ENCODE measurements at regions not wholly inside any gene's neighbourhood (a gene's known extent, or its start where the extent isn't known, plus 50 kb on each side); places are given as distances from the start of the nearest gene placed in this dataset.
A peak's percentile ranks its signal among the peaks of the same experiment; 100 is the strongest.

DNA sequence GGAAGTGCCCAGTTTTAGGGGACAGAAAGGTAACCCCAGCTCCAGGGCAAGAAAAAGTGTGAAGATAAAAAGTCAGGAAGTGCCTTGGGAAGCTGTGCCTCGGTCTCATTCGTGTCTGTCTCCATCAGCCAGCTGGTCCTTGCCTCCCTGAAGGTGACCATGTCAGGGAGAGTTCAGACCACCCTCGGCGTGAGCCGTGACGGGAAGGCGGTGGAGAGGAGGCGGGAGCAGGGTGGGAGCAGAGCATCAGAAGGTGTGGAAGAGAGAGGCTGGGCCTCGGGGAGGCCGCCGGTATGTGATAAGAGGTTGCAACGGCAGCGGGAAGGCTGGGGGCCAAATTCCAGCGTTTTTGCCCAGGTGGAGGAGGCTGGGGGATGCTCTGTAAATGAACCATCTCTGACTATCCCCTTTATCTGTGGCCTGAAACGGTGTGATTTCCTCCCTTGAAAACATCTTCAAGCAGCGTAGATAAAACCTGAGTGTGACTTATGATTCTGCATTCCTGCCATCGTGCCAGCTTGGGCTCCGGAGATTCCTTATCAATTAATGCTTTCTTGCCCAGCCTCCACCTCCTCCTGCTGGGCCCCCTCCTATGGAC lies 251.8 kb downstream of the IRF8 start:
- Mint-ChIP-seq H3K4me3 (no peak overlapping the region), H3K4me1 (no peaks in the 10 kb centered on the region), H3K27ac (peak overlapping the region; percentile 17), H3K9me3 (no peaks in the 10 kb centered on the region), H3K27me3 (ENCODE audit: insufficient read depth) (peaks cover 9% of the 10 kb centered on the region), H3K36me3 (ENCODE audit: low read depth) (no peaks in the 10 kb centered on the region)
- Histone ChIP-seq H3K27me3 (ENCODE audit: control insufficient read depth, insufficient read depth, low read length, poor library complexity, severe bottlenecking) (peaks cover 4% of the 10 kb centered on the region), H3K36me3 (ENCODE audit: control insufficient read depth, insufficient read depth, low read length) (no peaks in the 10 kb centered on the region), H3K4me1 (ENCODE audit: control insufficient read depth, insufficient read depth, low read length) (no peaks in the 10 kb centered on the region), H3K9me3 (ENCODE audit: control insufficient read depth, low read length) (no peaks in the 10 kb centered on the region), H3K27ac (ENCODE audit: low read depth, low read length) (no peak overlapping the region), H3K9ac (ENCODE audit: extremely low read depth, low read length, poor library complexity, severe bottlenecking) (no peak overlapping the region), H3K4me3 (ENCODE audit: low read length) (no peak overlapping the region)
- no peak for TF ChIP-seq CTCF (conservative IDR thresholded peaks at IDR 0.05)
- no peak for DNase-seq
- 93 to 94% methylated on average over 12 to 18 of the region's 18 CpGs for WGBS, 2 experiments (ENCODE audit: insufficient coverage in 1 of 2, insufficient read length in 1 of 2)

- TF ChIP-seq CTCF (conservative IDR thresholded peaks at IDR 0.05) = no peak
- H3K4me3 ChIP-seq (ENCODE audit: low read length) = no peak overlapping the region
- H3K9ac ChIP-seq (ENCODE audit: extremely low read depth, low read length, poor library complexity, severe bottlenecking) = no peak overlapping the region
- no peaks in the 10 kb centered on the region for H3K36me3 Mint-ChIP-seq (ENCODE audit: low read depth)
- H3K27ac Mint-ChIP-seq = no peak overlapping the region
- H3K9me3 Mint-ChIP-seq = no peaks in the 10 kb centered on the region
- DNase-seq = no peak
- peaks cover 4% of the 10 kb centered on the region for H3K27me3 ChIP-seq (ENCODE audit: control insufficient read depth, insufficient read depth, low read length, poor library complexity, severe bottlenecking)
- H3K27me3 Mint-ChIP-seq (ENCODE audit: insufficient read depth) = peaks cover 9% of the 10 kb centered on the region
- no peak overlapping the region for H3K27ac ChIP-seq (ENCODE audit: low read depth, low read length)
- no peaks in the 10 kb centered on the region for H3K4me1 ChIP-seq (ENCODE audit: control insufficient read depth, insufficient read depth, low read length)
- no peaks in the 10 kb centered on the region for H3K36me3 ChIP-seq (ENCODE audit: control insufficient read depth, insufficient read depth, low read length)
- H3K9me3 ChIP-seq (ENCODE audit: control insufficient read depth, low read length) = no peaks in the 10 kb centered on the region
- H3K4me3 Mint-ChIP-seq = no peak overlapping the region
- 95% methylated on average over 22 of the region's 22 CpGs for WGBS, 2 experiments (ENCODE audit: insufficient coverage in 1 of 2, insufficient read length in 1 of 2)
- H3K4me1 Mint-ChIP-seq = no peaks in the 10 kb centered on the region
Measured at GRCh38 chr16:86151239-86151851, 252.4 kb downstream of the IRF8 start.

GRCh38 chr16:86156155-86156554 lies 257.2 kb downstream of the IRF8 start:
- no peak for DNase-seq
- 61 to 82% methylated on average over 3 of the region's 3 CpGs for WGBS, 2 experiments (ENCODE audit: insufficient coverage in 1 of 2, insufficient read length in 1 of 2)
- no peak overlapping the region for H3K4me3 Mint-ChIP-seq

More at GRCh38 chr16:86156155-86156554, 257.2 kb downstream of the IRF8 start:
- Histone ChIP-seq H3K9ac (ENCODE audit: extremely low read depth, low read length, poor library complexity, severe bottlenecking) (no peak overlapping the region), H3K36me3 (ENCODE audit: control insufficient read depth, insufficient read depth, low read length) (no peaks in the 10 kb centered on the region), H3K27me3 (ENCODE audit: control insufficient read depth, insufficient read depth, low read length, poor library complexity, severe bottlenecking) (peaks cover 4% of the 10 kb centered on the region), H3K9me3 (ENCODE audit: control insufficient read depth, low read length) (no peaks in the 10 kb centered on the region), H3K4me3 (ENCODE audit: low read length) (no peak overlapping the region), H3K4me1 (ENCODE audit: control insufficient read depth, insufficient read depth, low read length) (no peaks in the 10 kb centered on the region), H3K27ac (ENCODE audit: low read depth, low read length) (no peak overlapping the region)
- Mint-ChIP-seq H3K4me1 (no peaks in the 10 kb centered on the region), H3K27ac (no peak overlapping the region), H3K9me3 (no peaks in the 10 kb centered on the region), H3K27me3 (ENCODE audit: insufficient read depth) (peaks cover 10% of the 10 kb centered on the region), H3K36me3 (ENCODE audit: low read depth) (no peaks in the 10 kb centered on the region)
- no peak for TF ChIP-seq CTCF (conservative IDR thresholded peaks at IDR 0.05)

All from endodermal cell (in vitro differentiated cells).